ENCODE measurements at regions not wholly inside any gene's neighbourhood (a gene's known extent, or its start where the extent isn't known, plus 50 kb on each side); places are given as distances from the start of the nearest gene placed in this dataset.

GRCh38 chr11:103730131-103730940, 306.1 kb upstream of the DDI1 start:
- Mint-ChIP-seq H3K27ac (ENCODE audit: unreplicated experiment) (no peak overlapping the region), H3K4me1 (ENCODE audit: low read depth, unreplicated experiment) (peaks cover 14% of the 10 kb centered on the region), H3K9me3 (ENCODE audit: low read depth, unreplicated experiment) (peaks cover 6% of the 10 kb centered on the region), H3K36me3 (ENCODE audit: insufficient read depth, unreplicated experiment) (no peaks in the 10 kb centered on the region), H3K4me3 (ENCODE audit: low read depth, unreplicated experiment) (no peak overlapping the region), H3K27me3 (ENCODE audit: unreplicated experiment) (no peaks in the 10 kb centered on the region)
- DNase-seq: no peak
- intact Hi-C loops (cut with micrococcal nuclease; ENCODE audit: unreplicated experiment): no loop called here
- BruUV-seq (replicated peaks): no TSS peak
- CTCF ChIA-PET: no interaction called here
- TF ChIP-seq CTCF (IDR thresholded peaks at IDR 0.05; ENCODE audit: unreplicated experiment): no peak

- H3K4me3 Mint-ChIP-seq (ENCODE audit: low read depth, unreplicated experiment): no peak overlapping the region
- no peak for DNase-seq
- H3K27ac Mint-ChIP-seq (ENCODE audit: unreplicated experiment): no peak overlapping the region
- TF ChIP-seq CTCF (IDR thresholded peaks at IDR 0.05; ENCODE audit: unreplicated experiment): no peak
- H3K36me3 Mint-ChIP-seq (ENCODE audit: insufficient read depth, unreplicated experiment): no peaks in the 10 kb centered on the region
- intact Hi-C loops (cut with micrococcal nuclease; ENCODE audit: unreplicated experiment): no loop called here
- CTCF ChIA-PET: no interaction called here
- H3K27me3 Mint-ChIP-seq (ENCODE audit: unreplicated experiment): no peaks in the 10 kb centered on the region
- peaks cover 6% of the 10 kb centered on the region for H3K9me3 Mint-ChIP-seq (ENCODE audit: low read depth, unreplicated experiment)
- BruUV-seq (replicated peaks): no TSS peak
- peaks cover 18% of the 10 kb centered on the region for H3K4me1 Mint-ChIP-seq (ENCODE audit: low read depth, unreplicated experiment)
Observed at GRCh38 chr11:103731670-103732069, 304.8 kb upstream of the DDI1 start.

GRCh38 chr11:103733889-103734288, 302.6 kb upstream of the DDI1 start:
- CTCF ChIA-PET: no interaction called here
- Mint-ChIP-seq H3K27ac (ENCODE audit: unreplicated experiment) (no peak overlapping the region), H3K4me3 (ENCODE audit: low read depth, unreplicated experiment) (no peak overlapping the region), H3K9me3 (ENCODE audit: low read depth, unreplicated experiment) (no peaks in the 10 kb centered on the region), H3K36me3 (ENCODE audit: insufficient read depth, unreplicated experiment) (no peaks in the 10 kb centered on the region), H3K4me1 (ENCODE audit: low read depth, unreplicated experiment) (peaks cover 18% of the 10 kb centered on the region), H3K27me3 (ENCODE audit: unreplicated experiment) (no peaks in the 10 kb centered on the region)
- intact Hi-C loops (cut with micrococcal nuclease; ENCODE audit: unreplicated experiment): no loop called here
- DNase-seq: no peak
- no peak for TF ChIP-seq CTCF (IDR thresholded peaks at IDR 0.05; ENCODE audit: unreplicated experiment)
- no TSS peak for BruUV-seq (replicated peaks)

GRCh38 chr11:103735497-103736032, 300.9 kb upstream of the DDI1 start:
- no peak for TF ChIP-seq CTCF (IDR thresholded peaks at IDR 0.05; ENCODE audit: unreplicated experiment)
- H3K27me3 Mint-ChIP-seq (ENCODE audit: unreplicated experiment): no peaks in the 10 kb centered on the region
- no peaks in the 10 kb centered on the region for H3K9me3 Mint-ChIP-seq (ENCODE audit: low read depth, unreplicated experiment)
- BruUV-seq (replicated peaks): no TSS peak
- no peaks in the 10 kb centered on the region for H3K36me3 Mint-ChIP-seq (ENCODE audit: insufficient read depth, unreplicated experiment)
- intact Hi-C loops (cut with micrococcal nuclease; ENCODE audit: unreplicated experiment): no loop called here
- H3K4me1 Mint-ChIP-seq (ENCODE audit: low read depth, unreplicated experiment): peaks cover 18% of the 10 kb centered on the region
- no peak overlapping the region for H3K4me3 Mint-ChIP-seq (ENCODE audit: low read depth, unreplicated experiment)
- CTCF ChIA-PET: no interaction called here
- no peak for DNase-seq
- no peak overlapping the region for H3K27ac Mint-ChIP-seq (ENCODE audit: unreplicated experiment)
